H9 (cell line): ENCODE measurements at regions not wholly inside any gene's neighbourhood (a gene's known extent, or its start where the extent isn't known, plus 50 kb on each side); places are given as distances from the start of the nearest gene placed in this dataset.

ENCODE experiments used
- DNase-seq: peaks from one replicate; pipeline ENCODE4 v3.0.0-alpha.2; 2017
- H2AFZ ChIP-seq: one replicate; pipeline ENCODE4 v1.6.1; 2013; ENCODE audit warnings: mild to moderate bottlenecking, low read length, control low read depth, moderate library complexity
- H2AK5ac ChIP-seq: 2 replicates; pipeline ENCODE4 v1.6.1; 2013; ENCODE audit warnings: low read length, control low read depth, mixed read lengths; ENCODE audit not compliant: insufficient read length
- H2BK120ac ChIP-seq: one replicate; pipeline ENCODE4 v1.6.1; 2013; ENCODE audit warnings: low read depth, mild to moderate bottlenecking, low read length, control low read depth, inconsistent platforms; ENCODE audit not compliant: poor library complexity, severe bottlenecking
- H2BK12ac ChIP-seq: 2 replicates; pipeline ENCODE4 v1.6.1; 2013; ENCODE audit warnings: low read length, control low read depth, mixed read lengths, low read depth; ENCODE audit not compliant: insufficient read length
- H2BK15ac ChIP-seq: 2 replicates; pipeline ENCODE4 v1.6.1; 2013; ENCODE audit warnings: low read depth, low read length, control low read depth
- H2BK20ac ChIP-seq: one replicate; pipeline ENCODE4 v1.6.1; 2013; ENCODE audit warnings: low read depth, mild to moderate bottlenecking, low read length, control low read depth, inconsistent platforms; ENCODE audit not compliant: poor library complexity, severe bottlenecking
- H2BK5ac ChIP-seq: 2 replicates; pipeline ENCODE4 v1.6.1; 2013; ENCODE audit warnings: low read length, control low read depth, mixed read lengths; ENCODE audit not compliant: insufficient read length
- H3K14ac ChIP-seq: 2 replicates; pipeline ENCODE4 v1.6.1; 2013; ENCODE audit warnings: low read length, control low read depth; ENCODE audit not compliant: insufficient read depth
- H3K18ac ChIP-seq: 2 replicates; pipeline ENCODE4 v1.6.1; 2013; ENCODE audit warnings: low read depth, mild to moderate bottlenecking, mixed read lengths, low read length, control low read depth; ENCODE audit not compliant: insufficient read length
- H3K23ac ChIP-seq: 2 replicates; pipeline ENCODE4 v1.6.1; 2013; ENCODE audit warnings: low read length, control low read depth, mixed read lengths, low read depth; ENCODE audit not compliant: insufficient read length
- H3K23me2 ChIP-seq: 2 replicates; pipeline ENCODE4 v1.6.1; 2013; ENCODE audit warnings: low read depth, mild to moderate bottlenecking, mixed read lengths, low read length, control low read depth; ENCODE audit not compliant: insufficient read length, poor library complexity, severe bottlenecking
- H3K27ac ChIP-seq: 2 replicates; pipeline ENCODE4 v1.5.1; 2013; ENCODE audit warnings: low read length, control low read depth, mixed read lengths, low read depth; ENCODE audit not compliant: insufficient read length
- H3K27me3 ChIP-seq: 2 replicates; pipeline ENCODE4 v1.6.1; 2013; ENCODE audit warnings: low read length, control low read depth, inconsistent platforms; ENCODE audit not compliant: insufficient read depth
- H3K4ac ChIP-seq: 2 replicates; pipeline ENCODE4 v1.6.1; 2013; ENCODE audit warnings: low read depth, mild to moderate bottlenecking, control low read depth, inconsistent platforms, low read length, moderate library complexity
- H3K4me1 ChIP-seq: 2 replicates; pipeline ENCODE4 v1.6.1; 2013; ENCODE audit warnings: low read length, control low read depth, inconsistent platforms; ENCODE audit not compliant: insufficient read depth
- H3K4me2 ChIP-seq: 2 replicates; pipeline ENCODE4 v1.6.1; 2013; ENCODE audit warnings: low read length, control low read depth, mixed read lengths; ENCODE audit not compliant: insufficient read length, insufficient read depth
- H3K56ac ChIP-seq: 2 replicates; pipeline ENCODE4 v1.6.1; 2013; ENCODE audit warnings: low read depth, mild to moderate bottlenecking, mixed read lengths, low read length, control low read depth; ENCODE audit not compliant: insufficient read length
- H3K79me1 ChIP-seq: 2 replicates; pipeline ENCODE4 v1.6.1; 2013; ENCODE audit warnings: low read depth, mild to moderate bottlenecking, moderate library complexity, low read length, control low read depth, inconsistent platforms; ENCODE audit not compliant: insufficient read depth, poor library complexity, severe bottlenecking
- H3K79me2 ChIP-seq: 2 replicates; pipeline ENCODE4 v1.6.1; 2013; ENCODE audit warnings: low read length, control low read depth, inconsistent platforms; ENCODE audit not compliant: insufficient read depth
- H3K9ac ChIP-seq: 2 replicates; pipeline ENCODE4 v1.6.1; 2013; ENCODE audit warnings: low read length, control low read depth, mixed read lengths; ENCODE audit not compliant: insufficient read length; ENCODE audit errors: extremely low read depth
- H3K9me3 ChIP-seq: one replicate; pipeline ENCODE4 v1.6.1; 2013; ENCODE audit warnings: low read depth, low read length, inconsistent platforms; ENCODE audit not compliant: control insufficient read depth
- H3T11ph ChIP-seq: one replicate; pipeline ENCODE4 v1.6.1; 2013; ENCODE audit warnings: mild to moderate bottlenecking, low read length, control low read depth, inconsistent platforms
- H4K20me1 ChIP-seq: one replicate; pipeline ENCODE4 v1.6.1; 2013; ENCODE audit not compliant: control insufficient read depth, insufficient read length, insufficient read depth
- H4K5ac ChIP-seq: 2 replicates; pipeline ENCODE4 v1.6.1; 2013; ENCODE audit warnings: low read depth, mild to moderate bottlenecking, mixed read lengths, low read length, control low read depth; ENCODE audit not compliant: insufficient read length
- H4K8ac ChIP-seq: replicated peaks from 2 replicates; pipeline ENCODE4 v1.6.1; 2013; ENCODE audit warnings: low read length, control low read depth, mixed read lengths, low read depth; ENCODE audit not compliant: insufficient read length
- H4K91ac ChIP-seq: 2 replicates; pipeline ENCODE4 v1.6.1; 2013; ENCODE audit warnings: low read depth, mild to moderate bottlenecking, moderate library complexity, mixed read lengths, low read length, control low read depth; ENCODE audit not compliant: insufficient read length
- H3K27ac Mint-ChIP-seq, 3 experiments: 2 replicates in 2 of 3; 3 replicates in 1 of 3; pipeline ENCODE4 v1.8.0; 2020 to 2021; ENCODE audit warnings: mixed read lengths in 3 of 3, mild to moderate bottlenecking in 1 of 3, moderate library complexity in 1 of 3
- H3K27me3 Mint-ChIP-seq: 2 replicates; pipeline ENCODE4 v1.8.0; 2021; ENCODE audit warnings: low read depth, mild to moderate bottlenecking, moderate library complexity, mixed read lengths
- H3K36me3 Mint-ChIP-seq, 3 experiments: 2 replicates in 2 of 3; 3 replicates in 1 of 3; pipeline ENCODE4 v1.8.0; 2020 to 2021; ENCODE audit warnings: low read depth in 3 of 3, mixed read lengths in 3 of 3; ENCODE audit not compliant: insufficient read depth in 1 of 3
- H3K4me1 Mint-ChIP-seq, 2 experiments: 2 replicates each; pipeline ENCODE4 v1.8.0; 2020; ENCODE audit warnings: mixed read lengths in 2 of 2
- H3K4me3 Mint-ChIP-seq, 2 experiments: 2 replicates in 1 of 2; 3 replicates in 1 of 2; pipeline ENCODE4 v1.8.0; 2020 to 2021; ENCODE audit warnings: mild to moderate bottlenecking in 2 of 2, mixed read lengths in 2 of 2, moderate library complexity in 1 of 2
- H3K9me3 Mint-ChIP-seq, 2 experiments: 2 replicates in 1 of 2; 3 replicates in 1 of 2; pipeline ENCODE4 v1.8.0; 2020; ENCODE audit warnings: mild to moderate bottlenecking in 2 of 2, mixed read lengths in 2 of 2, moderate library complexity in 1 of 2
- WGBS: extraction: QIAGEN DNeasy Blood & Tissue Kit; methylation state at CpG from one replicate; pipeline ENCODE4 v1.1.7; 2013; ENCODE audit warnings: missing lambda C conversion rate, low lambda C conversion rate, mixed read lengths; ENCODE audit not compliant: insufficient read length; ENCODE audit errors: extremely low coverage; 5-methylcytosine and 5-hydroxymethylcytosine counted together
- TF ChIP-seq, protein P1 (sequence below): fragments of 200-600 bp; sonication (generic); conservative IDR thresholded peaks from 3 replicates; pipeline ENCODE4 v1.8.0; 2021; ENCODE audit warnings: antibody characterized with exemption, mild to moderate bottlenecking

DNA sequence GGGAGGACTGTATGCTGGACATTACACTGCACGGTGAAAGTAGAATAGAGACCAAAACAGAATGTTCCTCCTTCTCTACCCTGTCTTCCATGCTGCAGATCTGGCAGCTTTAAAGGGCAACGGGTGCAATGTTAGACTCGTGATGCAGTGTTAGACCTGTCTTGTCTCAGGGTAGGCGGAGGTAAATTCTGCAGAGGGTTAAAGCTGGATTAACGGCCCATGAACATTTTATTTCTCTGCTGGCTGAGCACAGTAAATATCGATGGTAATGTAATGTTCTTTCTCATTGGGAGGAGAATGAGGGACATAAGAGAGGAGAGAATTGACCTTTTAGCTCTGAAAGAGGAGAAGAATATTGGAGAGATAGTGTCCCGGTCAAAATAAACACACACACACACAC is 178.9 kb downstream of the NMUR2 start:
- no peak overlapping the region for H3K4me3 Mint-ChIP-seq
- no peak overlapping the region for H3K56ac ChIP-seq
- no CpG with 5 or more reads among the region's 7 CpGs for WGBS
- H4K5ac ChIP-seq: no peak overlapping the region
- no peaks in the 10 kb centered on the region for H4K20me1 ChIP-seq
- no peak overlapping the region for H2AFZ ChIP-seq
- H3K18ac ChIP-seq: no peak overlapping the region
- H3K36me3 Mint-ChIP-seq: no peaks in the 10 kb centered on the region
- H2BK15ac ChIP-seq: no peak overlapping the region
- no peak overlapping the region; a peak in 1 of 7 replicates for H3K27ac Mint-ChIP-seq
- H2BK5ac ChIP-seq: no peak overlapping the region
- H2BK20ac ChIP-seq: no peak overlapping the region
- 0 out of 4 replicates have a peak, but pooled peaks cover 0 to 2% of the 10 kb centered on the region in 2 experiments for H3K4me1 Mint-ChIP-seq
- no peak overlapping the region for H4K8ac ChIP-seq
- H3K79me2 ChIP-seq: no peaks in the 10 kb centered on the region
- no peak overlapping the region for H2AK5ac ChIP-seq
- no peak overlapping the region for H2BK120ac ChIP-seq
- no peak overlapping the region for H3K4ac ChIP-seq
- H3K9me3 Mint-ChIP-seq: no peaks in the 10 kb centered on the region
- TF ChIP-seq, protein P1, sequence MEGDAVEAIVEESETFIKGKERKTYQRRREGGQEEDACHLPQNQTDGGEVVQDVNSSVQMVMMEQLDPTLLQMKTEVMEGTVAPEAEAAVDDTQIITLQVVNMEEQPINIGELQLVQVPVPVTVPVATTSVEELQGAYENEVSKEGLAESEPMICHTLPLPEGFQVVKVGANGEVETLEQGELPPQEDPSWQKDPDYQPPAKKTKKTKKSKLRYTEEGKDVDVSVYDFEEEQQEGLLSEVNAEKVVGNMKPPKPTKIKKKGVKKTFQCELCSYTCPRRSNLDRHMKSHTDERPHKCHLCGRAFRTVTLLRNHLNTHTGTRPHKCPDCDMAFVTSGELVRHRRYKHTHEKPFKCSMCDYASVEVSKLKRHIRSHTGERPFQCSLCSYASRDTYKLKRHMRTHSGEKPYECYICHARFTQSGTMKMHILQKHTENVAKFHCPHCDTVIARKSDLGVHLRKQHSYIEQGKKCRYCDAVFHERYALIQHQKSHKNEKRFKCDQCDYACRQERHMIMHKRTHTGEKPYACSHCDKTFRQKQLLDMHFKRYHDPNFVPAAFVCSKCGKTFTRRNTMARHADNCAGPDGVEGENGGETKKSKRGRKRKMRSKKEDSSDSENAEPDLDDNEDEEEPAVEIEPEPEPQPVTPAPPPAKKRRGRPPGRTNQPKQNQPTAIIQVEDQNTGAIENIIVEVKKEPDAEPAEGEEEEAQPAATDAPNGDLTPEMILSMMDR: no peak
- no peak overlapping the region for H3T11ph ChIP-seq
- H3K4me2 ChIP-seq: no peak overlapping the region
- H3K27me3 Mint-ChIP-seq: no peaks in the 10 kb centered on the region; the same call in 1 of the 2 replicates
- no peaks in the 10 kb centered on the region for H3K9me3 ChIP-seq
- H3K79me1 ChIP-seq: no peaks in the 10 kb centered on the region
- H2BK12ac ChIP-seq: no peak overlapping the region
- no peak overlapping the region for H3K23ac ChIP-seq
- no peak overlapping the region for H4K91ac ChIP-seq
- no peak overlapping the region for H3K9ac ChIP-seq
- H3K23me2 ChIP-seq: no peaks in the 10 kb centered on the region
- no peak for DNase-seq
- no peak overlapping the region for H3K27ac ChIP-seq
- H3K14ac ChIP-seq: no peak overlapping the region
- H3K27me3 ChIP-seq: no peaks in the 10 kb centered on the region
- no peaks in the 10 kb centered on the region for H3K4me1 ChIP-seq
